Activated CD4-positive, alpha-beta T cell treated with anti-CD3 and anti-CD28 coated beads for 36 hours (primary cell): ENCODE measurements at regions not wholly inside any gene's neighbourhood (a gene's known extent, or its start where the extent isn't known, plus 50 kb on each side); places are given as distances from the start of the nearest gene placed in this dataset.
"Not testable (repeated sequence)": the region's sequence is repeated elsewhere in the genome, so short reads cannot be mapped to it uniquely, and the experiment has no call there.

ENCODE experiments used
- ATAC-seq: fragments of 200-7000 bp; cut with Tn5 transposase; one replicate; pipeline ENCODE4 v1.10.0; 2021; ENCODE audit warnings: mild to moderate bottlenecking, moderate library complexity
- CTCF ChIA-PET: fragments of 350-600 bp; sonication (Branson Sonifier 250); formaldehyde crosslinking; loops from one replicate; lab custom pipeline; 2021; ENCODE audit warnings: antibody characterized with exemption; lab: Charles Lee
- POLR2A ChIA-PET: fragments of 350-600 bp; sonication (Branson Sonifier 250); formaldehyde crosslinking; loops from one replicate; lab custom pipeline; 2021; ENCODE audit warnings: antibody characterized with exemption, inconsistent platforms; lab: Charles Lee
- DNase-seq: peaks from one replicate; pipeline ENCODE4 v3.0.0-alpha.2; 2020
- H3K27ac Mint-ChIP-seq: one replicate; pipeline ENCODE4 v1.8.0; 2021; ENCODE audit warnings: mixed read lengths
- H3K27me3 Mint-ChIP-seq: one replicate; pipeline ENCODE4 v1.8.0; 2021; ENCODE audit warnings: mixed read lengths
- H3K36me3 Mint-ChIP-seq: one replicate; pipeline ENCODE4 v1.8.0; 2021; ENCODE audit warnings: low read depth, mixed read lengths
- H3K4me1 Mint-ChIP-seq: one replicate; pipeline ENCODE4 v1.8.0; 2021; ENCODE audit warnings: mixed read lengths
- H3K4me3 Mint-ChIP-seq: one replicate; pipeline ENCODE4 v1.8.0; 2021; ENCODE audit warnings: mild to moderate bottlenecking, moderate library complexity, mixed read lengths
- H3K9me3 Mint-ChIP-seq: one replicate; pipeline ENCODE4 v1.8.0; 2021; ENCODE audit warnings: low read depth, mixed read lengths
- intact Hi-C, 2 experiments: fragments of 100-400 bp; cut with DNase I in 1 of 2; cut with micrococcal nuclease in 1 of 2; formaldehyde crosslinking; loops; one replicate each; pipeline versions ENCODE4 v1.14.2 to v1.15.1; 2022 to 2024; cut with DNase I, micrococcal nuclease

DNA sequence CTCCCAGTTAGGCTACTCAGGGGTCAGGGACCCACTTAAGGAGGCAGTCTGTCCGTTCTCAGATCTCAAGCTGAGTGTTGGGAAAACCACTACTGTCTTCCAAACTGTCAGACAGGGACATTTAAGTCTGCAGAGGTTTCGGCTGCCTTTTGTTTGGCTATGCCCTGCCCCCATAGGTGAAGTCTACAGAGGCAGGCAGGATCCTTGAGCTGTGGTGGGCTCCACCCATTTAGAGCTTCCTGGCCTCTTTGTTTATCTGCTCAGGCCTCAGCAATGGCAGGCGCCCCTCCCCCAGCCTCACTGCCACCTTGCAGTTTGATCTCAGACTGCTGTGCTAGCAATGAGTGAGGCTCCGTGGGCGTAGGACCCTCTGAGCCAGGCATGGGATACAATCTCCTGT, 149.5 kb upstream of the FAM78B start:
- H3K9me3 Mint-ChIP-seq, intact Hi-C loops, ATAC-seq, POLR2A ChIA-PET, H3K36me3 Mint-ChIP-seq, H3K4me3 Mint-ChIP-seq, H3K27me3 Mint-ChIP-seq, DNase-seq, H3K4me1 Mint-ChIP-seq, CTCF ChIA-PET, H3K27ac Mint-ChIP-seq: not testable (repeated sequence)

DNA sequence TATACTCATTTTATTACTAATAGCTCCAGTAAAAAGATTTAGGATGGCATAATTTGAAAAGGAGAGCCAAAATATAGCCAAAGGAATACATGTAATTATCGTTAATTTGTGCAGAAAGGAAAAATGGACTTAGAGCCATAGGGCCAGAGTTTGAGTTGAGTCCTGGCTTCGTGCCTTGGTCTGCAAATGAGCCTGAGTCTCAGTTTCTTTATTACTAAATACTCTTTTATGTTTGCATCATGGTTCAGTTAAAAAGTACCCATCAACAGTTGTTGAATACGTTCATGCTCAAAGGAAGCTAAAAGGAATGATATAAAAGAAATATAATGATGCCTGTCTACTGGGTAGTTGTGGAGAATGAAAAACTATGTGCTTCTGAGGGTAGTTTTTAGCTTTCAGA, 155.7 kb upstream of the FAM78B start:
- Mint-ChIP-seq H3K27ac (no peak overlapping the region), H3K4me1 (no peaks in the 10 kb centered on the region), H3K9me3 (no peaks in the 10 kb centered on the region), H3K36me3 (no peaks in the 10 kb centered on the region), H3K4me3 (no peak overlapping the region), H3K27me3 (peaks cover 3% of the 10 kb centered on the region)
- DNase-seq (no peak), ATAC-seq (no peak)
- CTCF ChIA-PET = no interaction called here
- intact Hi-C loops = no loop called here
- POLR2A ChIA-PET = no interaction called here

DNA sequence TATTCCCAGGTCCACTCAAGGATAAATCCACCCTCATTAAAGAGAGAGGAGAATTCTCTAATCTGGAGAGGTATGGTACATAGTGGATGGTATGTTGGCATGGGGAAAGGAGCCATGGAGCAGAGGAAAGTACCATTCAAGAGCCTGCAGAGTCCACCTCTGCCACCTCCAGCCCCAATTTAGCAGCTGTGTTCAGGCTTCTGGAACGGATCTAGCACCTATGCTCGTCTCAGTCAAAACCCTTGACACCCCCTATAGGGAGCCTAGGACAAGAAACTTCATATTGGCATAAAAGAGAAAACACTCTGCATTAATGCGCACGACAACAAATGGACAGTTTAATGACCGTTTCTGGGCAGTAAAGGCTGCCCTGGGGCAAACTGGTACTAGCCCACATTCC, 161.1 kb upstream of the FAM78B start:
- DNase-seq (no peak), ATAC-seq (no peak)
- ChIA-PET CTCF (no interaction called here), POLR2A (no interaction called here)
- Mint-ChIP-seq H3K36me3 (no peaks in the 10 kb centered on the region), H3K9me3 (no peaks in the 10 kb centered on the region), H3K4me3 (no peak overlapping the region), H3K27ac (no peak overlapping the region), H3K27me3 (peaks cover 4% of the 10 kb centered on the region), H3K4me1 (no peaks in the 10 kb centered on the region)
- intact Hi-C loops = no loop called here

DNA sequence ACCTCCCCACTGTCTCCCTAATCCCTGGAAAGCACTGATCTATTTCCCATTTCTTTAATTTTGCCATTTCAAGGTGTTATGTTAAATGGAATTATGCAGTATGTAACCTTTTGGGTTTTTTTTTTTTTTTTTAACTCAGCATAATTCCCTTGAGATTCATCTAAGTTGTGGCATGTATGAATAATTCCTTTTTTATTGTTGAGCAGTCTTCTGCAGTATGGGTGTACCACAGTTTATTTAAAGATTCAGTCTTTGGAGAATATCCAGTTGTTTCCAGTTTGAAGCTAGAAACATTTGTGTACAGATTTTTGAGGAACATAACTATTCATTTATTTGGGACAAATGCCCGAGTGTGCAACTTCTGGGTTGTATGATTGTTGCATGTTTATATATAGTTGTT, 162.2 kb upstream of the FAM78B start:
- ChIA-PET CTCF (no interaction called here), POLR2A (no interaction called here)
- H3K4me3 Mint-ChIP-seq = no peak overlapping the region
- ATAC-seq (no peak), DNase-seq (no peak)
- peaks cover 4% of the 10 kb centered on the region for H3K27me3 Mint-ChIP-seq
- H3K27ac Mint-ChIP-seq = no peak overlapping the region
- H3K36me3 Mint-ChIP-seq = no peaks in the 10 kb centered on the region
- intact Hi-C loops = no loop called here
- no peaks in the 10 kb centered on the region for H3K9me3 Mint-ChIP-seq
- no peaks in the 10 kb centered on the region for H3K4me1 Mint-ChIP-seq

DNA sequence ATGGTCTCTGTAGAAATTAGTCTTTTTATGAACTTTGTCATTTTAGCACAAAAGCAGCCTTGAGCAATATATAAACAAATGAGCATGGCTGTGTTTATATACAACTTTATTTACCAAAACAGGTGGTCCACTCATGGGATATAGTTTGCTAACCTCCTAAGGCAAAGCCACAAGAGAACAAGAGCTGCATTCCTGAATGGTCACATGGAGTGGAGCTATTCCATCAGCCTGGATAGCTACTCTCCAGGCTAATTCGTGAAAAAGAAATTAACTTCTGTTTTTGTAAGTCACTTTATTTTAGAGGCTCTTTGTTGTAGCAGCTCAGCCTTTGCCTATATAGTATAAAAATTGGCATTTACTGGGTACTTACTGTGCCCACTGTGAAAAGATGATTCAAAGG, 163.3 kb upstream of the FAM78B start:
- Mint-ChIP-seq H3K9me3 (no peaks in the 10 kb centered on the region), H3K36me3 (no peaks in the 10 kb centered on the region), H3K27ac (no peak overlapping the region), H3K4me1 (no peaks in the 10 kb centered on the region), H3K4me3 (no peak overlapping the region), H3K27me3 (peaks cover 7% of the 10 kb centered on the region)
- ATAC-seq = no peak
- CTCF ChIA-PET = interaction anchor here (0.9 kb wide), 1 partner anchor 149 kb away, joined by 3 read pairs; no protein-coding TSS in a partner anchor
- no peak for DNase-seq
- POLR2A ChIA-PET = no interaction called here
- intact Hi-C loops = no loop called here

DNA sequence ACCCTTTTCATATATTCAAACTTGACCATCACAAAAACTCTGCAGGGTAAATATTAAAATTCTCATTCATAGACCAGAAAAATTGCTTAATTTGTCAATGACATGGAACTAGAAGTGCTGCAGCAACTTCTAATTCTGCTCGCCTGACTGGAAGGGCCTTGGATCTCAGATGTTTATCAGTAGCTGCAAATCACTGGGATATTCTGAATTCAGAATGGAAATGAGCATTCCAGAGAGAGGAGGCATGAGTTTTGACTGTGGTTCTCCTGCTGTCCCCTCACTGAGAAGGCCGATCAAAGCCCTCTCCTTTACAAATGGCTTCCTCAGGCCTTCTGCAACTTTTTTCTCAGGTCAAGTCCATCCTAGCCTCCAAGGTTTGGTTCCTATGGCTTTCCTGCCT, 171.3 kb upstream of the FAM78B start:
- H3K4me1 Mint-ChIP-seq = no peaks in the 10 kb centered on the region
- no peaks in the 10 kb centered on the region for H3K36me3 Mint-ChIP-seq
- H3K27me3 Mint-ChIP-seq = peaks cover 5% of the 10 kb centered on the region
- H3K27ac Mint-ChIP-seq = no peak overlapping the region
- H3K9me3 Mint-ChIP-seq = no peaks in the 10 kb centered on the region
- intact Hi-C loops = no loop called here
- ATAC-seq (no peak), DNase-seq (no peak)
- no peak overlapping the region for H3K4me3 Mint-ChIP-seq
- ChIA-PET POLR2A (no interaction called here), CTCF (no interaction called here)

DNA sequence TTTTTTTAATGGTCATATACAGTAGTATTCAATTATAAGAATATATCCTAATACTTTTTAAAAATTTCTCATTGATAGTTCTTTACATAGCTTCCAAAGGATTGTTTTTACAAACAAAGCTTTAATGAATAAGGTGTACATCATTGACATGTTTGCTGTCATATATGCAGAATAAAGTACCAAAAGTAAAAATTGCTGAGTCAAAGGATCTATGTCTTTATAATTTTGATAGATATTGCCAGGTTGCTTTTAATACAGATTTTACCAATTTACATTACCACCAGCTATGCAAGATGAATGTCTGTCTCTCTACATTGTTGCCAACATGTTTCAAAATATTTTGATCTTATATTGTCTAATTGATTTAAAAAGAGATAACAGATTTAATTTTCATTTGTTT, 173.9 kb upstream of the FAM78B start:
- Mint-ChIP-seq H3K27me3 (peaks cover 2% of the 10 kb centered on the region), H3K4me3 (no peak overlapping the region), H3K9me3 (no peaks in the 10 kb centered on the region), H3K27ac (no peak overlapping the region), H3K4me1 (no peaks in the 10 kb centered on the region), H3K36me3 (no peaks in the 10 kb centered on the region)
- no peak for DNase-seq
- no peak for ATAC-seq
- POLR2A ChIA-PET = no interaction called here
- CTCF ChIA-PET = no interaction called here
- intact Hi-C loops = no loop called here

DNA sequence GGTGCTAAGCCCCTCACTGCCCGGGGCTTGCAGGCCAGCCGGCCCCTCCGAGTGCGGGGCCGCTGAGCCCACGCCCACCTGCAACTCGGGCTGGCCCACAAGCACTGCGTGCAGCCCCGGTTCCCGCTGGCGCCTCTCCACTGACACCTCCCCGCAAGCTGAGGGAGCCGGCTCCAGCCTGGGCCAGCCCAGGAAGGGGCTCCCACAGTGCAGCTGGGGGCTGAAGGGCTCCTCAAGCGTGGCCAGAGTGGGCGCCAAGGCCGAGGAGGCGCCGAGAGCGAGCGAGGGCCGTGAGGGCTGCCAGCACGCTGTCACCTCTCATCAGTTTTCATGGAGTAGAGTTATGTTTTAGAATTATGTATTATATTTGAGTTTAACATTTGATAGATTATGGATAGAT, 176.5 kb upstream of the FAM78B start:
- intact Hi-C loops = no loop called here
- POLR2A ChIA-PET = no interaction called here
- ATAC-seq (no peak), DNase-seq (no peak)
- H3K27me3 Mint-ChIP-seq = no peaks in the 10 kb centered on the region
- no peak overlapping the region for H3K4me3 Mint-ChIP-seq
- H3K9me3 Mint-ChIP-seq = no peaks in the 10 kb centered on the region
- CTCF ChIA-PET = no interaction called here
- no peaks in the 10 kb centered on the region for H3K4me1 Mint-ChIP-seq
- no peak overlapping the region for H3K27ac Mint-ChIP-seq
- H3K36me3 Mint-ChIP-seq = no peaks in the 10 kb centered on the region

DNA sequence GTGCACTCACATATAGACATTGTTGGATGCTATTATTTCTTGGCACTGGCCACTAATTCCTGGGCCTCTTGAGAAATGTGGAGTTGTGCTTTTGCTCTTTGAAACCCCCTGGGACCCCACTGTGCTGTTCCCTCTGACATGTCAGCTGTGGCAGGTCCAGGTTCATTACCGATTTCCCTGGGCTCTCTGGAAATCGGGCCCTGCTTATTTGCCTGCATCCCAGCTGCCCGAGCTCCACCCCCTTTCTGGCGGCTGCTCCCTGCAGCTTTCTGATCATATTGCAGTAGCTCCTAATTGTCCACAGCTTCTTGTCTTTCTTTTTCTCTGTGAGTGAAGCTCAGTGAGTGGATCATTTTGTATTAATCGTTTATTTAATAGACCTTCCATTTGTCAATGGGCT, 183.7 kb upstream of the FAM78B start:
- Mint-ChIP-seq H3K27ac (no peak overlapping the region), H3K9me3 (no peaks in the 10 kb centered on the region), H3K4me1 (no peaks in the 10 kb centered on the region), H3K36me3 (no peaks in the 10 kb centered on the region), H3K27me3 (peaks cover 2% of the 10 kb centered on the region), H3K4me3 (no peak overlapping the region)
- CTCF ChIA-PET = no interaction called here
- DNase-seq (no peak), ATAC-seq (no peak)
- POLR2A ChIA-PET = no interaction called here
- intact Hi-C loops = no loop called here

DNA sequence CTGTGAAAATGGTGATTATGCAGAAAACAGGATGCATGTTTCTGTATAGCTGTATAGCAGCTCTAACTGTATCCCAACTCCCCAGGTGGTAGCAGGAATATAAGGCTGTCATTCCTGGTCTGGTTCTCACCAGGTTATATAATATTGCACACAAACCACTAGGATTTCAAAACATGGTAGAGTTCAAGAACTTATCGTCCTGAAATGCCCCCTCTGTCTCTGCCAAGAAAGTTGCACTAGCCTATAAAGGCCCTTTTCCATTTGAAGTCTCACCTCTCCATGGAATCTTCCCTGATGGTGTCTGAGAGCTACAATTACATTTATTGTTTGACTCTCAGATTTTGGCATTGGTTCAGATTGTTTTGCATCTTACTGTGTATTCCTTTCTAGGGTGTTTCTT, 184.9 kb upstream of the FAM78B start:
- Mint-ChIP-seq H3K27ac (no peak overlapping the region), H3K4me1 (no peaks in the 10 kb centered on the region), H3K9me3 (no peaks in the 10 kb centered on the region), H3K4me3 (no peak overlapping the region), H3K36me3 (no peaks in the 10 kb centered on the region), H3K27me3 (peaks cover 2% of the 10 kb centered on the region)
- ChIA-PET CTCF (no interaction called here), POLR2A (no interaction called here)
- no peak for ATAC-seq
- DNase-seq = no peak
- intact Hi-C loops = no loop called here

DNA sequence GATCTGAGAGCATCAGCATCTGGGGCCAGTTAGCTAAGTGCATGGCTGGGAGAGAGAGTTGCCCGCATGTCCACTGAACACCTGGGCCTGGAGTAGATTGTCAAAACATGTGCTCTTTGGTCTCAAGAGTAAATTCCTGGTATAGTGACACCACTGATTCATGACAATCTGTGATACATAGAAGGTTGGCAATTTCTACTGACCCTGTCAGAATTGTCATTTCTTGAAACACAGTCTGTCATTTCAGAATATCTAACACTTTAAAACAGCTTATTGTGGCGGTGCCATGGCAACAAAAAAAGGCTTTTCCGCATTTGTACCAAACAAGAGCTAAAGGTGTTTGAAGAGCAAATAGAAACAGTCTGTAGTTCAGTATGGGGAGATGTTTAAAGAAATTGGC, 186.4 kb upstream of the FAM78B start:
- Mint-ChIP-seq H3K27ac (no peak overlapping the region), H3K4me3 (no peak overlapping the region), H3K27me3 (peaks cover 8% of the 10 kb centered on the region), H3K36me3 (no peaks in the 10 kb centered on the region), H3K9me3 (no peaks in the 10 kb centered on the region), H3K4me1 (no peaks in the 10 kb centered on the region)
- DNase-seq (no peak), ATAC-seq (no peak)
- intact Hi-C loops = no loop called here
- CTCF ChIA-PET = no interaction called here
- POLR2A ChIA-PET = interaction anchor here (0.6 kb wide), 1 partner anchor 57 kb away, joined by 4 read pairs; no protein-coding TSS in a partner anchor

DNA sequence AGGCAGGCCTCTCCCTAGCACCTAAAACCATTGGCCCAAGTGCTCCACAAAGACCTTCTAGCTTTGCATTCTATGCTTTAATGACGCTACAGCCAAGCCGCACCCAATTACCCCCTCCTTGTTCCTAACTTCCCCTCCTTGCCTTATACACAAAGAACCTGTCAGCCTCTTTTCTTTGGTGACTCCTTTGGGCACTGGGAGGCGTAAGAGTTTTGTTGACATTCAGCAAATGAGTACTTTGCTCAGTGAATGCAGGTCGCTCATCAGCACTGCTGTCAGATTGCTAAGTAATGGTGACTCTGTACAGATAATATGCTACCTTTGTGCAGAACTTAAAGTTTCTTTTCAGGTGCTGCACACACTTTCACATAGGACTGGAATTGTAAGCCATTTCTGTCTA, 187.6 kb upstream of the FAM78B start:
- no peak overlapping the region for H3K27ac Mint-ChIP-seq
- no peaks in the 10 kb centered on the region for H3K36me3 Mint-ChIP-seq
- no peak for DNase-seq
- intact Hi-C loops = no loop called here
- no peak overlapping the region for H3K4me3 Mint-ChIP-seq
- ChIA-PET POLR2A (no interaction called here), CTCF (no interaction called here)
- H3K4me1 Mint-ChIP-seq = no peaks in the 10 kb centered on the region
- H3K27me3 Mint-ChIP-seq = peaks cover 10% of the 10 kb centered on the region
- no peak for ATAC-seq
- H3K9me3 Mint-ChIP-seq = no peaks in the 10 kb centered on the region

DNA sequence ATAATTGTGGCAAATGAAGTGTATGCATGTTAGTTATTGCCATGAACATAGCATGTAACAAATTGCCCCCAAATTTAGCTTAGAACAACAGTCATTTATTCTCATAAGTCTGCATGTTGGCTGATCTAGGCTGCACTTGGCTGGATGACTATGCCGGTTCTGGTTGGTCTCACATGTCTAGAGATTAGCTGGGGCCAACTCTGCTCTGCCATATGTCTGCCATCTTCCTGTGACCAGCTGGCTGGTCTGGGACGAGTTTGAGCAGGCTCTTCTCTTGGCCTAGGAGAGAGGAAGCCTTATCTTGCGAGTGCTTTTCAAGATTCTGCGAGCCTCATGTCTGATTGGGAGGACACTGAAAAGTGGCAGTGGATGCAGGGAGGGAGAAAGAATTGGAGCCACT, 198.3 kb upstream of the FAM78B start:
- H3K36me3 Mint-ChIP-seq = no peaks in the 10 kb centered on the region
- CTCF ChIA-PET = interaction anchor here (1.0 kb wide), 1 partner anchor 230 kb away, joined by 4 read pairs; no protein-coding TSS in a partner anchor
- POLR2A ChIA-PET = no interaction called here

More for the DNA sequence above, 198.3 kb upstream of the FAM78B start:
- no peaks in the 10 kb centered on the region for H3K9me3 Mint-ChIP-seq
- ATAC-seq (no peak), DNase-seq (no peak)
- no peak overlapping the region for H3K27ac Mint-ChIP-seq
- H3K27me3 Mint-ChIP-seq = no peaks in the 10 kb centered on the region
- intact Hi-C loops = no loop called here
- H3K4me3 Mint-ChIP-seq = no peak overlapping the region
- H3K4me1 Mint-ChIP-seq = no peaks in the 10 kb centered on the region
